Immature natural killer cell (primary cell): ENCODE measurements at regions not wholly inside any gene's neighbourhood (a gene's known extent, or its start where the extent isn't known, plus 50 kb on each side); places are given as distances from the start of the nearest gene placed in this dataset.

Experiments used
- DNase-seq, 3 donors: peaks; one replicate each; pipeline ENCODE4 v3.0.0; 2022; ENCODE audit warnings: mixed read lengths in 1 of 3
- H3K27ac Mint-ChIP-seq, 6 donors: one replicate each; pipeline ENCODE4 v1.8.0; 2020; ENCODE audit warnings: mixed read lengths in 6 of 6, mild to moderate bottlenecking in 5 of 6, inconsistent platforms in 4 of 6, moderate library complexity in 3 of 6
- H3K27me3 Mint-ChIP-seq, 3 donors: one replicate each; pipeline ENCODE4 v1.8.0; 2020 to 2021; ENCODE audit warnings: low read depth in 3 of 3, mild to moderate bottlenecking in 3 of 3, mixed read lengths in 3 of 3, moderate library complexity in 3 of 3, inconsistent platforms in 1 of 3
- H3K36me3 Mint-ChIP-seq, 3 donors: one replicate each; pipeline ENCODE4 v1.8.0; 2020; ENCODE audit warnings: mixed read lengths in 3 of 3, inconsistent platforms in 2 of 3, mild to moderate bottlenecking in 2 of 3
- H3K4me1 Mint-ChIP-seq, 2 donors: one replicate each; pipeline ENCODE4 v1.8.0; 2020; ENCODE audit warnings: inconsistent platforms in 2 of 2, mild to moderate bottlenecking in 2 of 2, mixed read lengths in 2 of 2, moderate library complexity in 1 of 2
- H3K4me3 Mint-ChIP-seq, 5 donors: one replicate each; pipeline ENCODE4 v1.8.0; 2020; ENCODE audit warnings: mild to moderate bottlenecking in 5 of 5, mixed read lengths in 5 of 5, inconsistent platforms in 3 of 5, moderate library complexity in 3 of 5
- H3K9me3 Mint-ChIP-seq, 6 donors: one replicate each; pipeline ENCODE4 v1.8.0; 2020; ENCODE audit warnings: mild to moderate bottlenecking in 6 of 6, mixed read lengths in 6 of 6, inconsistent platforms in 4 of 6, moderate library complexity in 3 of 6

DNA sequence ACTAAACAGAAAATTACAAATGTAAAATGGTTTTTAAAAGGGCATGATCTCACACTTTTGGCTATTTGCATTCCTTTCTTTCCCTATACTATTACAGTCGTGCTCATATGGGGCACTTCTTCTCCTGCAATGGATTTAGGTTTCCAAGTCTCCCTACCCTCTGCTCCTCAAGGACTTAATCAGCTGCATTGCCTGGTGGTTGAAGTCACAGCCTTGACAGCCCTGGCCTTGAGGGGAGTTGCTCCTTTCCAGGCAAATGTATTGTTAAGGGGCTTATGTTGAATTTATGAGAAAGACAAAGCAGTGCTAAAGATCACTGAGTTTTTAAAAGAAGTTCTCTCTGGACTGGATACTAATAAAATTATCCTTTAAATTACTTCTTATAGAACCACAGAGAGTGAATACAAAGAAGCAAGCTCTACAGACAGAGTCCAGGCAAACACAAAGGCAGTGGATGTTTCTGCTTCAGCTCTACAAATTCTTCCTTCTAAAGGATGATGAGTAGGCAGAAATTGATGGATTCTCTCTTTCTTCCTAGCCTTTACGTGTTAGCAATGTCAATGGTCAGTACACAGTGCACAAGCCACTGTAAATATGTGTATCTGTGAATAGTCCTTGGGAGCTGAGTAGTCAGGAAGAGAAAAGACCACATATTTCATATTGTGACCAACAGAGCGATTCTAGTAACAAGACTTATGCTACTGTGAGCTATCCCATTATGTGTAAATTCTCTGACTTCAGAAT lies 390.9 kb downstream of the TBC1D4 start:
- H3K4me1 Mint-ChIP-seq = peaks cover 3 to 8% of the 10 kb centered on the region in 2 donors
- peaks cover 0 to 2% (median 0%) of the 10 kb centered on the region in 3 donors for H3K27me3 Mint-ChIP-seq
- no peak for DNase-seq
- H3K27ac Mint-ChIP-seq = no peak overlapping the region
- no peak overlapping the region for H3K4me3 Mint-ChIP-seq
- peaks cover 0 to 1% (median 0%) of the 10 kb centered on the region in 6 donors for H3K9me3 Mint-ChIP-seq
- H3K36me3 Mint-ChIP-seq = no peaks in the 10 kb centered on the region

DNA sequence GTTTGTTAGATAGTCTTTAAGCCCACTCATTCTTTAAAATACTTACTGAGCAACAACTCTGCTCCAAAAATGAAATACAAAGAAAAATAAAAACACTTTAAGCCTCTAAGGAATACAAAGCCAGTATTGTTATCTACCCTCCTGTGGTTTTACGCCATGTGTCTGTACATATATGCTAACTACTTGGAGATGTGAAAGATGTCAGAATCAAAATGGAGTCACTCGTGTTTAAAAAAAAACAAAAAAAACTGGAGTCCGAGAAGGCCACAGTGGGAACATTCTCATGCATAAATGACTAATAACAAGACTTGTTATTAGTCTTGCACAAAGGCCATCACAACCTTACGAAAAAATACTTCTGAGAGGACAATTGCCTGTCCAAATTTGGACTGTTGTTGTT lies 393.1 kb downstream of the TBC1D4 start:
- Mint-ChIP-seq H3K4me3 (no peak overlapping the region), H3K27me3 (peaks cover 0 to 3% (median 2%) of the 10 kb centered on the region in 3 donors), H3K9me3 (peaks cover 0 to 5% (median 0%) of the 10 kb centered on the region in 6 donors), H3K4me1 (peaks cover 3 to 8% of the 10 kb centered on the region in 2 donors), H3K36me3 (no peaks in the 10 kb centered on the region), H3K27ac (no peak overlapping the region)
- no peak for DNase-seq

DNA sequence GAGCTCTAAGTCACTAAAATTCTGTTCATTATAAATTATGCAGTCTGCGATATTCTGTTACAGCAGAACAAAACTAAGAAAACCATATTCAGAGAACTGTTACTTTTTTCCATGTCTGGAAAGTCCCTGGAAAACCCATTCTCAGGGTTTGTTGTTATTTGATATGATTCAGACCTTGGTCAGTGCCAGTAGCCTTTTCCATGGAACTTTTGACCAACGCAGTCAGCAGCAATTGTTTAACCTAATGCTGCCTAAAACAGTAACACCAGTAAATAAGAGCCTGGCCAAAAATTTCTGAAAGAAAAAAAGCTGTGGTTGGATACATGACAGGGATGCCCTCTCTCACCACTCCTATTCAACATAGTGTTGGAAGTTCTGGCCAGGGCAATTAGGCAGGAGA lies 402.7 kb downstream of the TBC1D4 start:
- Mint-ChIP-seq H3K36me3 (no peaks in the 10 kb centered on the region), H3K27me3 (peaks cover 2 to 13% (median 4%) of the 10 kb centered on the region in 3 donors), H3K4me3 (no peak overlapping the region), H3K27ac (no peak overlapping the region), H3K9me3 (peaks cover 0 to 9% (median 1%) of the 10 kb centered on the region in 6 donors), H3K4me1 (no peaks in the 10 kb centered on the region)
- no peak for DNase-seq

DNA sequence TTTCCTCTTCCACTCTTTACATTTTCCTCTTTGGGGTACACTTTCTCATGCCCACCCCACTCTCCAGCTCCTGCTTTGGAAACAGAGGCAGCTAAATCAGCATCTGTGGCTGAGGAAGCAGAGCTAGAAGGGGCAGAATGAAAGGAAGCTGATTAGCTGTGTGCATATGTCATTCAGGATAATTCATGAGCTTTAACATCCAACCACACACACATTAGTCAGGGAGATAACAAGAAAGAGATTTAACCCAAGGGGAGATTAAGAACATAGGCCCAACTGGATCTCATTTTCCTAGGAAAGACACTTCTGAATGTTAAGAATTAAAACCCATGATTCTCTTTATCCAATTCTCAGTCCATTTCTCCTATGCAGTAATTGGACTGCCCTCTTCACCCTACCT lies 405.5 kb downstream of the TBC1D4 start:
- peaks cover 2 to 6% (median 5%) of the 10 kb centered on the region in 3 donors for H3K27me3 Mint-ChIP-seq
- peaks cover 0 to 9% (median 4%) of the 10 kb centered on the region in 6 donors for H3K9me3 Mint-ChIP-seq
- DNase-seq = no peak
- H3K4me3 Mint-ChIP-seq = no peak overlapping the region
- H3K4me1 Mint-ChIP-seq = no peaks in the 10 kb centered on the region
- H3K36me3 Mint-ChIP-seq = no peaks in the 10 kb centered on the region
- no peak overlapping the region for H3K27ac Mint-ChIP-seq

DNA sequence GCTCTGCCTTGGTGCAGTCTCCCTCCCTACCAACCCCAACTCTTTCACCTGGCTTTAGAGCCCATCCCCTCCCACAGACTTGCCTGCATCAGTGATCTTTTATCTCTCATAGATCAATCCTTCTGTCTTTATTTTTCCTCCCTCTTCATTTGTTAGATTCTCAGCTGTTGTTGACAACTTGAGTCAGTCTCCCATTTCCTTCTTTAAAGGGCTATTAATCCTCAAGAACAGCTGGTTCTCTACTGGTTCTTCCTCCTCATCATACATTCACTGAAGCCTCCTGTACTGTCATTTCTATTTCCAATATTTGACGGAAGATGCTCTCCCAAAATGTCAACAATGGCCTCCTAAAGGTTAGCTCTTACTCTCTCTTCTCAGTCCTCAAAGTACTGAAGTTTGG lies 408.2 kb downstream of the TBC1D4 start:
- Mint-ChIP-seq H3K9me3 (peaks cover 0 to 7% (median 4%) of the 10 kb centered on the region in 6 donors), H3K27me3 (peaks cover 2 to 6% (median 5%) of the 10 kb centered on the region in 3 donors), H3K4me3 (no peak overlapping the region), H3K36me3 (no peaks in the 10 kb centered on the region), H3K27ac (no peak overlapping the region), H3K4me1 (no peaks in the 10 kb centered on the region)
- no peak for DNase-seq

DNA sequence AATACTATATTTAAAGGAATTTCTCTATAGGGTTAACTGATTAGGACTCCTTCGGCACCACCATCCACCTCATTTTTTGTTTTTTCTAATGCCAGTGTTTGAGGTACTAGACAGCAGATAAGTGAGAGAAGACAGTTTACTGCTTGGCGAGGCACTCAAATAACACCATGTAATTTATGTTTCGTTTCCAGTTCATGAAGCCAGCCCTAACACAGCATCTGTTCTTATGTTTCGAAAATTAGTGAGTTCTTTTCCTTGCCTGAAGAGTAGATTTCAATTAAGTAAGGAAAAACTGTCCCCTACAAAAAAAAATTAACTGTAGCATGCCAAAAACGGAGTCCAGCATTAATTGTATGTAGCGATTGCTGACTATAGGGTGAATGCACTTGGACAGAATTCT lies 409.1 kb downstream of the TBC1D4 start:
- no peaks in the 10 kb centered on the region for H3K36me3 Mint-ChIP-seq
- peaks cover 0 to 5% (median under 1%) of the 10 kb centered on the region in 6 donors for H3K9me3 Mint-ChIP-seq

DNA sequence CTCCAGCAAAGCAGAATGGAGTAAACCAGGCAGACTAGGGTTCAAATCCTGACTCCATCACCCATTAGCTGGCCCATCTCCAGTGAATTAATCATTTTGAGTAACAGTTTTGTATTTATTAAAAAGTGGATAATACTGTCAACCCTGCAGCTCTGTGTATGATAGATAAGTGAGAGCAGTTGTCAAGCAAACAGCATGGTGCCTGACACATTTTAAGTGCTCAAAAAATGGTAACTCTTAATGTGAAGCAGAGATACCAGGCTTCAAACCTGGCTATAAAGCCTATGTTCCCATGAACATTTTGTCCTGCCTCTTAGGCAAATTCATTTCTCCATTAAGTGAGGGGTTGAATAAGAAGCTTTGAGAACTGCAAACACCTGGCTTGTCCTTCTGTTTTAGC lies 409.6 kb downstream of the TBC1D4 start:
- DNase-seq = no peak
- H3K4me3 Mint-ChIP-seq = no peak overlapping the region
- H3K27me3 Mint-ChIP-seq = peaks cover 2 to 5% (median 4%) of the 10 kb centered on the region in 3 donors
- peaks cover 0 to 5% (median under 1%) of the 10 kb centered on the region in 6 donors for H3K9me3 Mint-ChIP-seq
- H3K4me1 Mint-ChIP-seq = no peaks in the 10 kb centered on the region
- no peaks in the 10 kb centered on the region for H3K36me3 Mint-ChIP-seq
- H3K27ac Mint-ChIP-seq = no peak overlapping the region

More for the DNA sequence above, 409.1 kb downstream of the TBC1D4 start:
- Mint-ChIP-seq H3K4me1 (no peaks in the 10 kb centered on the region), H3K4me3 (no peak overlapping the region), H3K27ac (no peak overlapping the region), H3K27me3 (peaks cover 2 to 6% (median 5%) of the 10 kb centered on the region in 3 donors)
- no peak for DNase-seq

DNA sequence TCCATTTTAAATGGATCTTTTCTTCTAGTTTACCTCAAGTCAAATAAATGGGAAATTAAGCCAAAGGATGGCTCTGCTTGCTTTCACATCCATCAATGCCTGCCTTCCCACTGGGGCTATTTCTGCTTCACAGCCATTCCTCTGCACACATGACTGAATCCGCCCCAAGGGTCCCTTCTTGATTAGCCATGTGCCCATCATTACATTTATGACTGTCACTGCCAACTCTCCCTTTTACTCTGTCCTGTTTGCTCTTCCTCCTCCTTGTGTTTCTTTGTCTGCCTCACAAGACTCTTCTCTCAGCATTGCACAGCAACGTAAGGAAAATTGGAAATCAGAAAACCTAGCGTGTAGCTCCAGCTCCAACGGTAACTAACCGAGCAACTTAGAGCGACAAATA lies 410.2 kb downstream of the TBC1D4 start:
- Mint-ChIP-seq H3K9me3 (peaks cover 0 to 5% (median under 1%) of the 10 kb centered on the region in 6 donors), H3K36me3 (no peaks in the 10 kb centered on the region), H3K27ac (no peak overlapping the region), H3K4me3 (no peak overlapping the region), H3K4me1 (no peaks in the 10 kb centered on the region), H3K27me3 (peaks cover 0 to 5% (median 2%) of the 10 kb centered on the region in 3 donors)
- no peak for DNase-seq

DNA sequence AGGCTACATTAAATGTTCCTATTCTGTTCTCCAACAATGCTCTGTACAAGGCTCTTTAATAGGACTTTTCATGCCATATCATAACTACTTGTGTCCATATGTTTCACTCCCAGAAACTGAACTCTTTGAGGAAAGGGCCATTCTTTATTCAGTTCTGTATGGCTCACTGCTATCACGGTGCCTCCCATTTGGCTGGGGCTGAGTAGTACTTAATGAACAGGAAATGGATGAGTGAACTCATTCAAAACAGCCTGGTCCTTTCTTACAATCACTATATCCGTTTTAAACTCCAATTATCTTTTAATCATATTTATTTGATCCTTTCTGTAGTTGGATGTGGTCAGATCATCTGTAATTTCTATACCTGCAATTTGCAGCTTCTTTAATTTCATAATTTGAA lies 410.6 kb downstream of the TBC1D4 start:
- H3K36me3 Mint-ChIP-seq = no peaks in the 10 kb centered on the region
- no peak overlapping the region for H3K27ac Mint-ChIP-seq
- peaks cover 0 to 4% (median 2%) of the 10 kb centered on the region in 3 donors for H3K27me3 Mint-ChIP-seq
- H3K4me1 Mint-ChIP-seq = no peaks in the 10 kb centered on the region
- no peak overlapping the region for H3K4me3 Mint-ChIP-seq
- DNase-seq = no peak
- peaks cover 0 to 7% (median under 1%) of the 10 kb centered on the region in 6 donors for H3K9me3 Mint-ChIP-seq

DNA sequence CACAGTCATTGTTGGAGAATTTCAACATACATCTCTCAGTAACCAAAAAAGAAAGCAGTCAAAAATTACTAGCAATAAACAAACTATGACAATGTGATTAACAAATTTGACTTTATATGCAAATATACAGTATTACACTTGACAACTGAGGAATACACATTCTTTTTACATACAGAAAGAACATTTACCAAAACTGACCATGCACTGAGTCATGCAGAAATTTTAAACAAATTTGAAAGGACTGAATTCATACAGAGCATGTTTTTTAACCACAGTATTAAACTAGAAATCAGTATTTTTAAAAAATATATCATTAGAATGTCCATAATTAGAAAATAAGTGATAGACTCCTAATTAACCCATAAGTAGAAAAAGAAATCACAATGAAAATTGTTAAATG lies 420.1 kb downstream of the TBC1D4 start:
- Mint-ChIP-seq H3K9me3 (peaks cover 0 to 5% (median 0%) of the 10 kb centered on the region in 6 donors), H3K4me1 (no peaks in the 10 kb centered on the region)

DNA sequence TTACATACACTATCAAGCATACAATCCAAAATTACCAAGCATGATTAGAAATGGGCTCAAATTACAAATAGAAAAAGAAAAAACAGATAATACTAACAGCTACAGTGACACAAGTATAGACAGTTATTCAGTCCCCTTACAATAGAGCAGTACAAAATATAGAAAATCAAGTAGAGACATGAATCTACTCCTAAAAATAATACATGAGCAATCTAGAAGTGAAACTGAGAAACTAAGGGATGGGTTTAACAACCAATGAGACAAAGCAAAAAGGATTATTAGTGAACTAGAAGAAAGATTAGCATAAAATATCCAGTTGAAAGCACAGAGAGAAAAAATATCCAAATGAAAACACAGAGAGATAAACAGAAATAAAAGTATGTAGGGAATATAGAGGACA lies 426.7 kb downstream of the TBC1D4 start:
- H3K4me1 Mint-ChIP-seq = no peaks in the 10 kb centered on the region
- H3K27me3 Mint-ChIP-seq = peaks cover 3 to 6% (median 4%) of the 10 kb centered on the region in 3 donors
- no peak overlapping the region for H3K4me3 Mint-ChIP-seq
- no peak overlapping the region for H3K27ac Mint-ChIP-seq
- DNase-seq = no peak
- H3K9me3 Mint-ChIP-seq = peaks cover 0 to 6% (median 2%) of the 10 kb centered on the region in 6 donors
- no peaks in the 10 kb centered on the region for H3K36me3 Mint-ChIP-seq

More for the DNA sequence above, 420.1 kb downstream of the TBC1D4 start:
- Mint-ChIP-seq H3K27me3 (peaks cover 0 to 5% (median under 1%) of the 10 kb centered on the region in 3 donors), H3K36me3 (no peaks in the 10 kb centered on the region), H3K27ac (no peak overlapping the region), H3K4me3 (no peak overlapping the region)
- DNase-seq = no peak

DNA sequence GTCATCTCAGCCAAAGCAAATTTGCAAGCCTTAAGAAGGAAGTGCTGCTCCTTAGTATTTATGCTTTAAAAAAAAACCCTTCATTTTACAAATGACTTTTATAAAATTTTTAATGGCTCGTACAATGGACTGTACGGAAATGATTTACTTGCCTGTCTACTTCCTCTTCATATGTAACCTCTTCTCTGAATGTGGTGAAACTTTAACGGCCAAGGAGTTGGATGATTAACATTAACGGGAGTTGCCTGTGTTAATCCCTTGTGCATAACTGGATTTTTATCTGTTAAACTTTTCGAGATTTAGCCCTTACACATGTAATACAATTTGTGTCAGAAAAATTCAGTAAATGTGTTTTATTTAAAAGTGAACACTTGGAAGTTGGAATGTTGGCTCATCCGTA lies 429.4 kb downstream of the TBC1D4 start:
- Mint-ChIP-seq H3K36me3 (peaks cover 0 to 4% (median 0%) of the 10 kb centered on the region in 3 donors), H3K4me1 (no peaks in the 10 kb centered on the region), H3K9me3 (peaks cover 0 to 9% (median 3%) of the 10 kb centered on the region in 6 donors), H3K4me3 (no peak overlapping the region), H3K27me3 (peaks cover 3 to 9% (median 6%) of the 10 kb centered on the region in 3 donors), H3K27ac (no peak overlapping the region)
- no peak for DNase-seq

DNA sequence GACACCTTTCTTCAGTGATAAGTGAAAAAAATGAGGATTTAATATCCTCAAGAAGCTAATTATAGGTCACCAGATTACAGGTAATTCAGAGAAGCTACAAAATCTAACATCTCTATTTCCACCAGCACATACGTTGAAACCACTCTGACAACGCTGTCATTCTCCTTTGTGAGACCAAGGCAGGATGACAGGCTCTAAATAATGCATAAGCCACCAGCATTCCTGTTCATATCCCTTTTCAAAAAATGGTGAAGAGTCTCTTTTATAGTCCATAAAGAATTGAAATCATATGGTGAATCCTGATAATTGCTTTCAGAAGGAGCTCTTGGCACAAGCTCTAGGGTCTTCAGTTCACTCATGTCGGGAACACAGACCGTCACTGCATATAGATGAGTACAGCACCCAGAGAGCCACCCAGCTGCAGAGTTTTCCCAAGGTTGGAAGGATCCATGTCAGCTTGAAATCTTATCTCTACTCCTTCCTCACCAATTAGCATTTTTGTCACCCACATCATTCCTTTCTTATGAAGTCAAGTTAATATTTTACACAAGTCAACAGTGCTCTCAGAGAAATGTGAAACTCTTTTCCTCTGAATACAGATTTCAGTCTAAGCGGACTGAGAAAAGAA lies 431.4 kb downstream of the TBC1D4 start:
- H3K4me1 Mint-ChIP-seq = no peaks in the 10 kb centered on the region

DNA sequence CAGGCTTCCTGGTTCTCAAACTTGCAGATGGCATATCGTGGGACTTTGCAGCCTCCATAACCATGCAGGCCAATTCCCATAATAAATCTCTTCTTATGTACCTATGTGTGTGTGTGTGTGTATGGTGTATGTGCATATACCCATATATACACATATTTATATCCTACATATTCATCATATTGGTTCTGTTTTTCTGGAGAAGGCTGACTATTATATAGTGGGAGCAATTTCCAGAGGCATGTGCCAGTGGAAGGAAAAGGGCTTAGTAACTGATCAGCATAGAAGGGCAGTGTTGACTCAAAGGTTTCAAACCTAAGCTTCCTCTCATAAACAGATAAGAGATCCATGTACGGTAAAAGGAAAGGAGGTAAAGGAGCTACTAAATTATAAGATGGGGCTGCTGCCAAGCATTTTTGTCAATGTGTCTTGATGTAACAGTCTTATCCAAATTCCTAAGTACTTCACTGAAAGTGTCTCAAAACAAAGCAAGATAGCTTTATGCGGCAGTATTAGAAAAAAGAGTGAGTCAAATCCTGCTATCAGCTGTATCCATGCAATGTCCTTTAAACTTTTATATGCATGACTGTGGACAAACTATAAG lies 432.1 kb downstream of the TBC1D4 start:
- H3K9me3 Mint-ChIP-seq = peaks cover 0 to 8% (median 3%) of the 10 kb centered on the region in 6 donors
- H3K36me3 Mint-ChIP-seq = peaks cover 0 to 4% (median 0%) of the 10 kb centered on the region in 3 donors
- no peak overlapping the region for H3K27ac Mint-ChIP-seq
- H3K4me3 Mint-ChIP-seq = no peak overlapping the region
- H3K27me3 Mint-ChIP-seq = peaks cover 0 to 6% (median 4%) of the 10 kb centered on the region in 3 donors
- DNase-seq = no peak
- H3K4me1 Mint-ChIP-seq = no peaks in the 10 kb centered on the region

More for the DNA sequence above, 431.4 kb downstream of the TBC1D4 start:
- peaks cover 0 to 4% (median 0%) of the 10 kb centered on the region in 3 donors for H3K36me3 Mint-ChIP-seq
- H3K27me3 Mint-ChIP-seq = peaks cover 0 to 7% (median 6%) of the 10 kb centered on the region in 3 donors
- H3K9me3 Mint-ChIP-seq = peaks cover 0 to 9% (median 3%) of the 10 kb centered on the region in 6 donors
- no peak overlapping the region for H3K4me3 Mint-ChIP-seq
- no peak for DNase-seq
- no peak overlapping the region for H3K27ac Mint-ChIP-seq
